IPS-NIHi11 (cell line): ENCODE measurements at regions not wholly inside any gene's neighbourhood (a gene's known extent, or its start where the extent isn't known, plus 50 kb on each side); places are given as distances from the start of the nearest gene placed in this dataset.
"Not testable (repeated sequence)": the region's sequence is repeated elsewhere in the genome, so short reads cannot be mapped to it uniquely, and the experiment has no call there.

ENCODE experiments used
- DNase-seq: peaks from one replicate; pipeline ENCODE4 v3.0.0; 2012; ENCODE audit warnings: mixed read lengths, low spot score

DNA sequence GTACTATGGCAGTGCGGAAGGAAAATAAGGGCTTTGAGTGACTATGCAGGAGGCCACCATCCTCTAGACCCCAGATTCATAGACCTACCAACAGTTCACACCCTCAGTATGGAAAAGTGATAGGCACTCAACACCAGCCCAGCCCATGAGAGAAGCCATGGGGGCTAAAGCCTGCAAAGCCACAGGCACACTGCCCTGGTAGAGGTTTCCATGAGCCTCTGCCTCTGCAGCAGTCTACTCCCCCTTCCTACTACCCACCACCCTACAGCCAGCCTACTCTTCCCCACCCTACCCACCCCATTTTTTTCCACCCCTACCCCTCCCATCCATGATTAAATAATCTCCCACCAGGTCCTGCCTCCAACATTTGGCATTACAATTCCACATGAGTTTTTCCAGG, 241.9 kb downstream of the CWH43 start:
- not testable (repeated sequence) for DNase-seq

DNA sequence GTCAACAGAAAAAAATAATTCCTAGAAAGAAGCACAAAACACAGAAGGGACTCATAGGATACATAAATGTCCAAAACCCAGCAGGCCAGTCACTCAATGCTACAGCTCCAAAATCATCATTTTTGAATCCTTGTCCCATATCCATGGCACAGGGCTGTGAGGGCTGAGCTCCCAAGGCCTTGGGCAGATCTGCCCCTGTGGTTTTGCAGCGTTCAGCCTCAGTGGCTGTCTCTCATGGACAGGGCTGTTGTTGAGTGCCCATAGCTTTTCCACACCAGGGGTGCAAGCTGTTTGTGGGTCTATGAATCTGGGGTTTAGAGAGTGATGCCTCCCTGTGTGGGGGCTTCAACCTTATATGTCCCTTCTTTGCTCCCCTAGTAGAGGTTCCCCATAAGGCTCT, 243.2 kb downstream of the CWH43 start:
- not testable (repeated sequence) for DNase-seq

DNA sequence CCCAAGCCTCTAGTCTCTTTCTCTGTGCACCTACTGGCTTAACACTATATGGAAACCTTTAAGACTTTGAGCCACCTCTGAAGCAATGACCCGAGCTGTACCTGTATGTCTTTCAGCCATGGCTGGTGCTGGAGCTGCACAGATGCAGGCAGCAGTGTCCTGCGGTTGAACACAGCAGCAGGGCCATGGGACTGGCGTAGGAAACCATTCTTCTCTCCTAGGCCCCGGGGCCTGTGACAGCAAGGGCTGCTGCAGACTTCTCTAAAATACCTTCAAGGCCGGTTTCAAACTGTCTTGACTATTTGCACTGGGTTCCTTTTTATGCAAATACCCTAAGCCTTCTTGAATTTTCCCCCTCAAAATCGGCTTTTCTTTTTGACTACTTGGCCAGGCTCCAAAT, 243.6 kb downstream of the CWH43 start:
- not testable (repeated sequence) for DNase-seq

DNA sequence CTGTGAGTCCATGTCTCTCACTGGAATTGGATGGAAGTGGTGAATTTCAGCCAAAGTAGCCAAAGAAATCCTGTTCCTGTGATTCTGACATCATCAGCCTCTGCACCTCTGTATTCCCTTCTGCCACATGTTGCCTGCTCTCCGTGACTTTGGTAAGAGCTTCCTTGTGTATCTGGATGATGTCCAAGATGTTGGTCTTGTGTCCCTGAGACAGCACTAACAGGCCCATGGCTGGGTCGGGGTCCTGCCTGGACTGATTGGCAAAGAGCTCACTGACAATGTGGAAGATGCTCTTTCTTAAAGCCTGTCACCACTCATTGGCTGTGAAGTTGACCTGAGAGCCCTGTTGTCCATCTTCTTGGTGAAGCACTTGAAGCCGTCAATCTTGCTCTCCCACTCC, 247.3 kb downstream of the CWH43 start:
- DNase-seq = not testable (repeated sequence)

DNA sequence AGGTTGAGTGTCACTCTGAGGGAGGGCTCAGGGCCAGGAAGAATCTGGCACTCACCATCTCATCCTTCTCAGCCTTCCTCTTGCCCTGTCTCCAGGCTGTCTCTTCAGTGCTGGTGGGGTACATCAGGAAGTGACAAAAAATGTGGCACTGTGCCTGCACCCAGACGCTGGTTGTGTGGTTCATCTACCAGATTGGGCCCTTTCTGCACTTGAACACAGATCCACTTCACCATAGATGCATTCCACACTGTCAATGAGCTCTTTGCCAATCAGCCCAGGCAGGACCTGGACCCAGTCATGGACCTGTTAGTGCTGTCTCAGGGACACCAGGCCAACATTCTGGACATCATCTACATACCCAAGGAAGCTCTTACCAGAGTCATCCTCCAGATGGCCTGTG, 247.7 kb downstream of the CWH43 start:
- DNase-seq = not testable (repeated sequence)

DNA sequence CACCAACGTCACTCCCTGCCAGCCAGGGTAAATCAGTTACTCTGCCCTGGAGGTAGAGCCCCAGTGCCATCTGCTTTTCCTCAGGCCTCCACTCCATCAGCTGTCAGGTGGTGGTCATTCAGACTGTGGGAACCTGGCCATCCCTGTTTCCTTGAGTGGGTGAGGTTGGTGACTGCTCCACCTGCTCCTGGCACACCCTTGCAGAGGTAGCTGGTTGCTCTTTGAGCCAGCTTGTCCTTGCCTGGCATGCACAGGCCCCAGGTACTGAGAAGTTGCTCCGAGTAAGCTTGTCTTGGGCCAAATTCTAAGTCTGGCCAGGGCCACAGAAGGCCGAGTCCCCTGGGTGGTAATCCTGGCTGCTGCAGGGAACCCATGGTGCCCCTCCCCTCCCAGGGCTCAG, 248.3 kb downstream of the CWH43 start:
- not testable (repeated sequence) for DNase-seq

DNA sequence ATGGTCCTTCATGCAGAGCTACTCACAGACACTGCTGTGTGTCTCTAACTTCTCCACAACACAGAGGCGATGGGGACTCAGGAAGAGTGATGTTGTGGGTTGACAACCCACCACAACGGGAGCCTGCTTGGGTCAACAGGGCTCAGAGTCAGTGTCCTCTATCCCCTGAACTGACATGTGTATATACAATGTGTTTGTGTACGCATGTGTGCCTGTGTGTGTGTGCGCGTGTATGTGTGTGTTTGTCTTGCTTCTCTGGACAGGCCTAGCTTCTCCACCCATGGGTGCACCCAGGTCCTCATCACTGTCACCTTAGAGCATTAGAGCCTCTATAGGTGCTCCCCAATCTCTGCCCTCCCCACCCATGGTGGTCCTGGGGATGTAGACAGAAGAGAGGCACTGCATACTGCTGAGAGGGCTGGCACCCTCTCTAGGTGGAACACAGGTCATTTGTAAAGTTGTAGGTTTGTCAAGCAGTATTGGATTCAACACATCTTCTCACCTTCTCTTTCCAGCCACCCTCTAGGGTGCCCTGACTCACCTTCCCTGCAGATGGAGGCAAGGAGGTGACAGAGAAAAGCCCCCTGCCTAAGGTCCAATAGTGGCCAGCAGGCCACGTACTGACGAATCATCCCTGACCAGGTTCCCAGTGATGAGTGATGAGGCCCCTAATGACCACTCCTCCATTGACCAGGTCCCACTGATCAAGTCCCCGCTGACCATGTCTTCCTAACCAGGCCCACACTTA, 249.5 kb downstream of the CWH43 start:
- not testable (repeated sequence) for DNase-seq

DNA sequence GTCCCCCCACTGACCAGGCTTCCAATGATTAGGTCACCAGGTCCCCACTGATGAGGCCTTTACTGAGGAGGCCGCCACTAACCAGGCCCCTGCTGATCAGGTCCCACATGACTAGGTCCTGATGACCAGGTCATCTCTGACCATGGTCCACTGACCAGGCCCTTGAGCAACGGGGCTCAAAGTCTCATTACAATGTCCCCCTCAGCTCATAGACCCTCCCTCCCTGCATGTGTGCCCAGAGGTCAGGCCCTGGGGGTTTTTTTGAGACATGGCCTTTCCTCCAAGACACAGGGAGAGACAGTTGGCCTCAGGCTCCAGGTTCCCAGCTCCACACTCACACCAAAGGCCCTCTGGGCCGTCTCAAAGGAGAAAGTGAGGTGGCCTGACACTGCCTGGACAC, 250.4 kb downstream of the CWH43 start:
- not testable (repeated sequence) for DNase-seq

DNA sequence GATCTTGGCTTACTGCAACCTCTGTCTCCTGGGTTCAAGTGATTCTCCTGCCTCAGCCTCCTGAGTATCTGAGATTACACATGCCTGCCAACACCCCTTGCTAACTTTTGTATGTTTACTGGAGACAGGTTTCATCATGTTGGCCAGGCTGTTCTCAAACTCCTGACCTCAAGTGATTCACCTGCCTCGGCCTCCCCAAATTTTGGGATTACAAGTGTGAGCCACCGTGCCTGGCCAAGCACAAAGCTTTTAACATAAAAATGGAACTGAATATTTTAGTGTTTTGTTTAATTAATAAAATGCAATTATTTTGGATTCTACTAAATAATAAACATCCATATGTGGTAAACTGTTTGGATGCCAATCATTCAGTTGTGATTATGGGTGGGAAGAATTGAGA, 255.2 kb downstream of the CWH43 start:
- DNase-seq = not testable (repeated sequence)

DNA sequence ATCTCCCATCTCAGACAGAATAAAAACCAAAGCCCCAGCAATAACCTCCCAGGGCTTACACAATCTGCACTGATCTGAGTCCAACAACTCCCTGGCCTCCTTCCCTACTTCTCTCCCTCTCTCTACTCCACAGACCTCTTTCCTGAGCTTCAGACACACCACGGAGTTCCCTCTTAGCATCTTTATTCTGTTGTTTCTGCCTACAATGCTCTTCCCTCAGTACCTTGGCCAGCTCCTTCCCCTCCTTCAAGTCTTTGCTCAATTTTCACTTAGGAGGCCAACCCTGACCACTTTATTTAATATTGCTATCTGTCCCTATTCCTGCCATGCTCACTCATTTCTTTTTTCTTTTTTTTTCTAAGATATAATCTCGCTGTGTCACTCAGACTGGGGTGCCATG, 276.7 kb downstream of the CWH43 start:
- not testable (repeated sequence) for DNase-seq

DNA sequence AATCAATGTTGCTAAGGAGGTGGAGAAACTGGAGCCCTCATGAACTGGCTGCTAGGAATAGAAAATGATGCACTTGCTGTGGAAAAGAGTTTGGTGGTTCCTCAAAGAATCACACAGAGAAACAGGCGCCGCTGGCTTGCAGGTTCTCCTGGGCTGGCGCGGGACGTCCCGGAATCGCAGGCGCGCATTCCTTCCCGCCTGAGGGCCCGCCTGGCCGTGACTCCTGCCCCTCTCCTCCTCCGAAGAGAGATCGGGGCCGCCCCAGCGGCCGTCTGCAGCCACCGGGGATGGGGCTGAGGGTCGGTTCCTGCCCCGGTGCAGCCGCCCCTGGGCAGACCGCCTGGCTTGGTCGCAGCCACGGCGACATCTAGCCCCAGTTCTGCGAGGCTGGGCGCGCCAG, 284.4 kb downstream of the CWH43 start:
- not testable (repeated sequence) for DNase-seq

DNA sequence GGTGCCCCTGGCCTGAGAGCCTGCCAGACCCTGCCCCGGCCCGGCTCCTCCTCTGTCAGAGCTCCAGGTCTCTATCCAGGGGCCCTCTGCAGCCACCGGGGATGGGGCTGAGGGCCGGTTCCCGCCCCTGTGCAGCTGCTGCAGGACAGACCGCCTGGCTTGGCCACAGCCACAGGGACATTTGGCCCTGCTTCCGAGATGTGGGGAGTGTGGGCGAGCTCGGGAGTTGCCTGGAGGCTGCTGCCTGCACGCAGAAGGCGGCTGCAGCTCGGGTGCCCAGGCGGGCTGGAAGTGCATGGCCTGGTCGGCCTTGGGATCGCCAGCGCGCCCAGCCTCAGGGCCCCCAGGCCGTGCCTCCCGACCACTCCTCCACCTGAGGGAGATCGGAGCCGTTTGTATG, 284.8 kb downstream of the CWH43 start:
- not testable (repeated sequence) for DNase-seq

DNA sequence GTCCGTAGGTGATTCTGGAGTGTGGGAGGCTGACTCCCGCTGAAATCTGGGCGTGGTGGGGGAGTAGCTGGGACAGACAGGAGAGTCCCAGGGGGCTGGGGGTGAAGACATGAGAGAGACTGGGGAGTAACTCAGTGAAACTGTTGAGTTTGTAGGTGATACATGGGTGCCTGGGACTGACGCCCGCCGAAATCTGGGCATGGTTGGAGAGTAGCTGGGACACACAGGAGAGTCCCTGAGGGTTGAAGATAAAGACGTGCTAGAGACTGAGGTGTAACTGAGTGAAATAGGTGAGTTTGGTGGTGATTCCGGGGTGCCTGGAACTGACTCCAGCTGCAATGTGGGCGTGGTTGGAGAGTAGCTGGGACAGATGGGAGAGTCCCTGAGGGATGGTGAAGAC, 299.8 kb downstream of the CWH43 start:
- DNase-seq = not testable (repeated sequence)

DNA sequence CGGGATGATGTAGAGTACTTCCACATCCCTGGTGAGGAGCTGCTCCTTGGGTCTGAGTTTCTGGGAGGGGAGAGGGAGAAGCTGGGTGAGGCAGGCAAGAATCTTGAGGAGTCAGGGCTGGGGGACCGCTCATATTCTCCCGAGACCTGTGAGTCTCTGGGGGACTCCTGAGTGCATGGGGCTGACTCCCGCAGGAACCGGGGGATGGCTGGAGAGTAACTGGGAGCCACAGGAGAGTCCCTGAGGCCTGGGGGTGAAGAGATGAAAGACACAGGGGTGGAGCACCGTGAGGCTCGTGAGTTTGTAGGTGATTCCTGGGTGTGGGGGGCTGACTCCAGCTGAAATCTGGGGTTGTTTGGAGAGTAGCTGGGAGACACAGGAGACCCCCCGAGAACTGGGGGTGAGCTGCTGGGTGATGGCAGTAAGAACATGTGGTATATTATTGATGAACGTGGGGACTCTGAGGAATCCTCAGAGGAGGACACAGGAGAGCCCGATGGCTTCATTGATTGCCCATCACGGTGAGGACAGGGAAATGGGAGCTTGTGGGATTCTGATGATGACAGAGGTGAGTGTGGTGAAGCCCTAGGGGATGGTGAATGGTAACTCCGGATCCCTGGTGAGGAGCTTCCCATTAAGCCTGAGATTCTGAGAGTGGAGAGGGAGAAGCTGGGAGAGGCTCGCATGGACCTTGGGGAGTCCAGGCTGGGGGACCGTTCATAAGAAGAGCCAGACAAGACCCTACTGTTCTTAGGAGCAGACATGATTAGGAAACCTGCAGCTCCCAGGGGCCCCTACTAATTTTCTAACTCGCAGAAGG, 301.1 kb downstream of the CWH43 start:
- DNase-seq = not testable (repeated sequence)

DNA sequence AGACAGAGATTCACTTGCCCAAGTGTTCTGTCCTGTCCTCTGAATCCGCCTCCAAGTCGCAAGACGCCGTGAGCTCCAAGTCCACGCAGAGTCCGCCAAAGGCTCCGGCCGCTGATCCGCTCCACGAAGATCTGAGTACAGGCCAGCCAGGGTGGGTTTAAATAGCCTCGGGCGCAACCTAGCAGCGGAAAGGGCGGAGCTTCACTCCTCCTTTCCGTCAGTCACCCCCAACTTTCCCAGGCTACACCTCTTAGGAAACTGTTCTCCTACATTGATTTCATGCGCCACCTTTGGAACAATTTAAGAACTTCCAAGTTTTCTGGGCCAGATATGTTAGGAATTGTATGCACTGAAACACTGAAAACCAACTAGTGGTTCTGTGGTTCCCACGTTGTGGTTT, 301.8 kb downstream of the CWH43 start:
- peak; percentile 17 for DNase-seq

DNA sequence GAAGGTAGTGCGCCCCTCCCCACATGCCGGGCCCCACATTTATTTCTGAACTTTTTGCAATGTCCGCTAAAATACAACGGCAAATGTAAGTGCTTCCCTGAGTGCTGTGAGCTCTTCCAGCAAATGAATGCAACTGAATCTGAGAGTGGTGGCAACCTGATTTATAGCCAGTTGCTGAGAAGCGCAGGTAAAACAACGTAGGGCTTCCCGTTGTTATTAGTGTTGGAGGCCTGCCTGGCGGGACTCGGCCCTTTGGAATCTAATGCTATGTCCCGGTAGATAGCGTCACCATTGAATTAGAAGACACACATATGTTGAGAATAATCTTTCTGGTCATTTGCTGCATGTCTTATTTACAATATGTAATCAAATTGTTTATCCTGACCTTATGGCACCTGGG, 302.7 kb downstream of the CWH43 start:
- not testable (repeated sequence) for DNase-seq

DNA sequence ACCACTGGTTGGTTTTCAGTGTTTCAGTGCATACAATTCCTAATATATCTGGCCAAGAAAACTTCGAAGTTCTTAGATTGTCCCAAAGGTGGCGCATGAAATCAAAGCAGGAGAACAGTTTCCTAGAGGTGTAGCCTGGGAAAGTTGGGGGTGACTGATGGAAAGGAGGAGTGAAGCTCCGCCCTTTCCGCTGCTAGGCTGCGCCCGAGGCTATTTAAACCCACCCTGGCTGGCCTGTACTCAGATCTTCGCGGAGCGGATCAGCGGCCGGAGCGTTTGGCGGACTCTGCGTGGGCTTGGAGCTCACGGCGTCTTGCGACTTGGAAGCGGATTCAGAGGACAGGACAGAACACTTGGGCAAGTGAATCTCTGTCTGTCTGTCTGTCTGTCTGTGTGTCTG, 328.7 kb downstream of the CWH43 start:
- not testable (repeated sequence) for DNase-seq

DNA sequence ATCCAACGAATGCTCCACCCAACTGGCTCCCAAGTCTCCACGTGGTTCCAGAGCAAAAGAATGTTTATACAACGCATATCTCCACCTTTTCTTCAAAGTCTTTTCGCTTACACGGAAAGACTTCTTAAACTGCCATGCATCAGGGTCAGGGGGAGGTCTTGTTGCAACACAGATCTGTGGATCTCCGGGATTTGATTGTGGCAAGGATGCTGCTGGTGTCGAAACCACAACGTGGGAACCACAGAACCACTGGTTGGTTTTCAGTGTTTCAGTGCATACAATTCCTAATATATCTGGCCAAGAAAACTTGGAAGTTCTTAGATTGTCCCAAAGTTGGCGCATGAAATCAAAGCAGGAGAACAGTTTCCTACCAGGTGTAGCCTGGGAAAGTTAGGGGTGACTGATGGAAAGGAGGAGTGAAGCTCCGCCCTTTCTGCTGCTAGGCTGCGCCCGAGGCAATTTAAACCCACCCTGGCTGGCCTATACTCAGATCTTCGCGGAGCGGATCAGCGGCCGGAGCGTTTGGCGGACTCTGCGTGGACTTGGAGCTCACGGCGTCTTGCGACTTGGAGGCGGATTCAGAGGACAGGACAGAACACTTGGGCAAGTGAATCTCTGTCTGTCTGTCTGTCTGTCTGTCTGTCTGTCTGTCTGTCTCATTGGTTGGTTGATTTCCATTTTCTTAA, 334.8 kb downstream of the CWH43 start:
- not testable (repeated sequence) for DNase-seq

DNA sequence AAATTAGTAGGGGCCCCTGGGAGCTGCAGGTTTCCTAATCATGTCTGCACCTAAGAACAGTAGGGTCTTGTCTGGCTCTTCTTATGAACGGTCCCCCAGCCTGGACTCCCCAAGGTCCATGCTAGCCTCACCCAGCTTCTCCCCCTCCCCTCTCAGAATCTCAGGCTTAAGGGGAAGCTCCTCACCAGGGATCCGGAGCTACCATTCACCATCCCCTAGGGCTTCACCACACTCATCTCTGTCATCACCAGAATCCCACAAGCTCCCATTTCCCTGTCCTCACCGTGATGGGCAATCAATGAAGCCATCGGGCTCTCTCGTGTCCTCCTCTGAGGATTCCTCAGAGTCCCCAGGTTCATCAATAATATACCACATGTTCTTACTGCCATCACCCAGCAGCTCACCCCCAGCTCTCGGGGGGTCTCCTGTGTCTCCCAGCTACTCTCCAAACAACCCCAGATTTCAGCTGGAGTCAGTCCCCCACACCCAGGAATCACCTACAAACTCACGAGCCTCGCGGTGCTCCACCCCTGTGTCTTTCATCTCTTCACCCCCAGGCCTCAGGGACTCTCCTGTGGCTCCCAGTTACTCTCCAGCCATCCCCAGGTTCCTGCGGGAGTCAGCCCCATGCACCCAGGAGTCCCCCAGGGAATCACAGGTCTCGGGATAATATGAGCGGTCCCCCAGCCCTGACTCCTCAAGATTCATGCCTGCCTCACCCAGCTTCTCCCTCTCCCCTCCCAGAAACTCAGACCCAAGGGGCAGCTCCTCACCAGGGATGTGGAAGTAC, 335.6 kb downstream of the CWH43 start:
- not testable (repeated sequence) for DNase-seq

DNA sequence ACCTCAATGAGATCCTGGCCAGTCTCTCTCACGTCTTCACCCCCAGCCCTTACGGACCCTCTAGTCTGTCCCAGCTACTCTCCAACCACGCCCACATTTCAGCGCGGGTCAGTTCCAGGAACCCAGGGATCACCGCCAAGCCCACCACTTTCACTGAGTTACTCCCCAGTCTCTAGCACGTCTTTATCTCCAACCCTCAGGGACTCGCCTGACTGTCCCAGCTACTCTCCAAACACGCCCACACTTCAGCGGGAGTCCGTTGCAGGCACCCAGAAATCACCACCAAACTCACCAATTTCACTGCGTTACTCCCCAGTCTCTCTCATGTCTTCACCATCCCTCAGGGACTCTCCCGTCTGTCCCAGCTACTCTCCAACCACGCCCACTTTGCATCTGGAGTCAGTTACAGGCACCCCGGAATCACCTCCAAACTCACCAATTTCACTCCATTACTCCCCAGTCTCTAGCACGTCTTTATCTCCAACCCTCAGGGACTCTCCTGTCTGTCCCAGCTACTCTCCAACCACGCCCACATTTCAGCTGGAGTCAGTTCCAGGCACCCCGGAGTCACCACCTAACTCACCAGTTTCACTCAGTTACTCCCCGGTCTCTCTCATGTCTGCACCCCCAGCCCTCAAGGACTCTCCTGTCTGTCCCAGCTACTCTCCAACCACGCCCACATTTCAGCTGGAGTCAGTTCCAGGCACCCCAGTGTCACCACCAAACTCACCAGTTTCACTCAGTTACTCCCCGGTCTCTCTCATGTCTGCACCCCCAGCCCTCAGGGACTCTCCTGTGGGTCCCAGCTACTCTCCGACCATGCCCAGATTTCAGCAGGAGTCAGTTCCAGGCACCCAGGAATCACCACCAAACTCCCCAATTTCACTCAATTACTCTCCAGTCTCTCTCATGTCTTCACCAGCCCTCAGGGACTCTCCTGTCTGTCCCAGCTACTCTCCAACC, 336.8 kb downstream of the CWH43 start:
- DNase-seq = not testable (repeated sequence)

DNA sequence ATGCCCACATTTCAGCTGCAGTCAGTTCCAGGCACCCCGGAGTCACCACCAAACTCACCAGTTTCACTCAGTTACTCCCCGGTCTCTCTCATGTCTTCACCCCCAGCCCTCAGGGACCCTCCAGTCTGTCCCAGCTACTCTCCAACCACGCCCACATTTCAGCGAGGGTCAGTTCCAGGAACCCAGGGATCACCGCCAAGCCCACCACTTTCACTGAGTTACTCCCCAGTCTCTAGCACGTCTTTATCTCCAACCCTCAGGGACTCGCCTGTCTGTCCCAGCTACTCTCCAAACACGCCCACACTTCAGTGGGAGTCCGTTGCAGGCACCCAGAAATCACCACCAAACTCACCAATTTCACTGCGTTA, 337.5 kb downstream of the CWH43 start:
- DNase-seq = not testable (repeated sequence)
